Astrocyte of the spinal cord (primary cell): ENCODE measurements at regions not wholly inside any gene's neighbourhood (a gene's known extent, or its start where the extent isn't known, plus 50 kb on each side); places are given as distances from the start of the nearest gene placed in this dataset.

ENCODE experiments used
- DNase-seq: peaks from one replicate; pipeline ENCODE4 v3.0.0; 2011; ENCODE audit warnings: low read depth, low spot score
- H3K4me3 ChIP-seq: 2 replicates; pipeline ENCODE4 v1.5.1; 2011; ENCODE audit warnings: low read depth, mild to moderate bottlenecking, low read length, moderate library complexity
- in situ Hi-C: cut with HindIII; loops from 2 replicates; pipeline ENCODE4 v1.10.0; 2017; ENCODE audit warnings: low sequenced_read_pairs
- TF ChIP-seq, protein P1 (sequence below): IDR thresholded peaks from 2 replicates; pipeline ENCODE4 v1.5.1; 2012; ENCODE audit warnings: low read depth, mild to moderate bottlenecking, low read length, inconsistent platforms

DNA sequence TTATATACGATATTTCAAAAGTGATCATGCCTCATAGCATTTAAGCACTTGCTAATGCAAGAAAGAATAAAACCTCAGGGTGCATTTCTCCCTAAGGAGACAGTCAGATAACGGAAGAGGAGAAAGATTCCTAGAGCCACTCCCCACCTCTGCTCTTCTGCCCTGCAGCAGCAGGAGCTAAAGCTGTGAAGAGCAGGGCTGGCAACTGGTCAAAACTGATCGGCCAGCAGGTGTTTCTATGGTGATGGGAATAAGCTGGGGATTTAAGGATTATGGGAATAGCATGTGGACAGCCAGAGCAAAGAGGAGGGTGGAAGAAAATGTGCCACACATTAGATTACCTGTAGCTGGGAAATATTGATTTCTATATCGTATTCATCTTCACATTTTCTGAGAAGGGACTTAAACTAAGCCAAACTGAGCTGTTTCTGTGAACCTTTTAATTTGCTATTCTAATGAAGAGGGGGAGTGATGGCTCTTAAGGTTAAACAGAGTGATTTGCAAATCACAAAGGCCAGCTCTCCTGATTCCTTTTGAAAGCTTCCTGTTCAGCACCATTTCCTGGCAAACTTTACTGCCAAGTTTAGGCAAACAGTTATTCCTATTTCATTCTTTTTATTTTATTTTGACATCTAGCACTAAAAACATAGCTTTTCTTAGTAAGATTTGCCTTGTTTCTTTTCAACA is 268.9 kb upstream of the PFKP start:
- no peak for DNase-seq
- in situ Hi-C loops = no loop called here

DNA sequence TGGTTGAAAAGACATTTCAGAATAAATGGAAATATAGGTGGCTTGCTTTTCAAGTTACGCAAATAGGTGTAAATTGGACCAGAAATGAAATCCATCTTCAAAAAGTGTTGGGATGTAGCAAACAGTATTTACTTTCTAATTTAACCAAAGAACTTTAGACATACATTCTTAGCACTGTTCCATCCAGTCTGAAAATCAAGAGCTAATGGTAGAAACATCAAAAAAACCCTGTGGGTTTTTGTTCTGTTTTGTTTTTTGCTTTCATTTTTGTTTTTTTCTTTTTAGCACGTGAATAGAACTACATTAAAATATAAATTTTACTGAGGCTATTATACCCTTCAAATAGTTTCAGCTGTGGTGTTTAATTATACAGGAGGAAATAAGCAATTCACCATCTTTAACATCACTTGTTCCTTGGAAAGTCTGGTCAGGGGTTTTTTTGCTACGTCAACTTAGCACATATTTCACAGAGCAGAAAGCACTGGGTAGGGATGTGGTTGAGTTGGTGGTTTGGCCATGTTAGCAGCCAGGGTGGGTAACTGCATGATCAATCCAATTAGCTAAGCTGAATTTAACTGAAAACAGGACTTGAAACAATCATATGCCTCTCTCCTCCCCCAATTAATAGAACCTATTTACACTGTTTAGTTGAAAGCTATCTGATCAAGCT is 275.4 kb upstream of the PFKP start:
- TF ChIP-seq, protein P1, sequence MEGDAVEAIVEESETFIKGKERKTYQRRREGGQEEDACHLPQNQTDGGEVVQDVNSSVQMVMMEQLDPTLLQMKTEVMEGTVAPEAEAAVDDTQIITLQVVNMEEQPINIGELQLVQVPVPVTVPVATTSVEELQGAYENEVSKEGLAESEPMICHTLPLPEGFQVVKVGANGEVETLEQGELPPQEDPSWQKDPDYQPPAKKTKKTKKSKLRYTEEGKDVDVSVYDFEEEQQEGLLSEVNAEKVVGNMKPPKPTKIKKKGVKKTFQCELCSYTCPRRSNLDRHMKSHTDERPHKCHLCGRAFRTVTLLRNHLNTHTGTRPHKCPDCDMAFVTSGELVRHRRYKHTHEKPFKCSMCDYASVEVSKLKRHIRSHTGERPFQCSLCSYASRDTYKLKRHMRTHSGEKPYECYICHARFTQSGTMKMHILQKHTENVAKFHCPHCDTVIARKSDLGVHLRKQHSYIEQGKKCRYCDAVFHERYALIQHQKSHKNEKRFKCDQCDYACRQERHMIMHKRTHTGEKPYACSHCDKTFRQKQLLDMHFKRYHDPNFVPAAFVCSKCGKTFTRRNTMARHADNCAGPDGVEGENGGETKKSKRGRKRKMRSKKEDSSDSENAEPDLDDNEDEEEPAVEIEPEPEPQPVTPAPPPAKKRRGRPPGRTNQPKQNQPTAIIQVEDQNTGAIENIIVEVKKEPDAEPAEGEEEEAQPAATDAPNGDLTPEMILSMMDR = no peak
- no peak for DNase-seq
- H3K4me3 ChIP-seq = no peak overlapping the region
- in situ Hi-C loops = no loop called here

More for the DNA sequence above, 268.9 kb upstream of the PFKP start:
- no peak overlapping the region for H3K4me3 ChIP-seq
- TF ChIP-seq, protein P1 = no peak

DNA sequence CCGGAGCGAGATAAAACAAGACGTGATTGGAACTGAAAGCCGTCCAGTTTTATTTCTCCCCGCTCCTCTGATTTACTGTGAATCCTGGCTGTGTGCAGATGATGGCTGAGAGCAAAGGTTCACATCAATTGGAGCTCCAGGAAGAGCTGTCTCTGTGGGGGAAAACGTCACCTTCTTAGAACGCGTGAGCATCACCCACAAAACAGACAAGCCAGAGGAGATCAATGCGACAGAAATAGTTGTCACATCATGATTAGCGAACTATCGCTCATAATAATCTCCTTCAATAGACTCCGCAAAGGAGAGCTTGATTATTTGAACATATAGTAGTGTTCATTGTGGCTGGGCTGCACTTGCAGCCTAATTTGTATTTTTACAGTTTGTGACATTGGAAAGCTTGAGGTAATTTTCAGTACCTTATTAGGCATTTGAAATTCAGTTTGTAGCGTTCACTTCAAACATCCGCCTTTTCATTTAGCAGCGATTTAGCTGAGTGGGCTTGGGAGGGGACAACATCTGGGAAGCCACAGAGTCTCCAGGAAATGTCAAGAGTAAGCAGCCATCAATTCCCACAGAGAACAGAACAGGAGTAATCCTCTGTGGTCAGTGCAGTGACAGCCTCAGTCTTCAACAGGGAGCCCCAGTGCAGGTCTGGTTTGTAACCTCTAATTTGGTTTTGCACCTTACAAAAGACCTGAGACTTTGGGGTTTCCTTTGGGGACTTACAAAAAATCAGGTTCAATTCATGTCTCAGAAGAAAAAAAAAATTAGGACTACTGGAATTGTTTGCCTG is 276.8 kb upstream of the PFKP start:
- in situ Hi-C loops = no loop called here
- no peak overlapping the region for H3K4me3 ChIP-seq
- no peak for DNase-seq
- TF ChIP-seq, protein P1 = no peak

DNA sequence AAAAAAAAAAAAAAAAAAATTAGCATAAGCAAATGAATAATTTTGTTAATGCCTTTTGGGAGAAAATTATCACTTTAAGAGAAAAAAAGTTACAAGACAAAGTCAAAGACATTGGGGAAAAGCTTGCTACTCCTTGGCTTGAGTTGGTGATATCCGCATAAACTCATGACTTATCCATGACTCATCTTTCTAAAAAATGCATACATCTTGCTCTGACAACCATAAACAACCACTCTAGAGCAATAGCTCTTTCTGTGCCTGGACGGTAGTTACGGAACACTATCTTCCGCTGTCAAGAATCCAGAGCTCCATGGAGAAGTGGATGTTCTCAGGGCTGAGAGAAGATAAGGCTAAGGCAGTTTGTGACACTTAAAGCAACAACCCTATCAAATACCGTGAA is 281.1 kb upstream of the PFKP start:
- TF ChIP-seq, protein P1 = no peak
- H3K4me3 ChIP-seq = no peak overlapping the region
- no peak for DNase-seq
- in situ Hi-C loops = no loop called here

DNA sequence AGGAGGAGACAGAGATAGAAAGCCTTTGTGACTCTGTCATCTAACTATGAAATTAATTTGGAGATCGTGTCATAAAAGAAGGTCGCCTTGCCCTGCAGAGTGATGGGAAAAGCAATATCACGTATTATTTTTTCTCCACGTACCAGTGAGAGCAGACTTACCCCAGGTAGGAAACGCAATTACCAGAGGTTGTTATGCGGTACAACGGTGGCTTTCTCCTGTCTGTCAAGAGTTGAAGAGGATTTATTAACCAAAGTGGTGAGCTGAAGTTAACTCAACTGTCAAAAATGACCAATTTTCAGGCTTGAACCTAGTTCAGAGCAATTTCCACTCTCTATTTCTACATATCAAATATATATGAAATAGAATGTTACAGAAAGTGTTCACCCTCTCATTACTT is 282.6 kb upstream of the PFKP start:
- no peak overlapping the region for H3K4me3 ChIP-seq
- TF ChIP-seq, protein P1 = no peak
- DNase-seq = no peak
- in situ Hi-C loops = no loop called here

DNA sequence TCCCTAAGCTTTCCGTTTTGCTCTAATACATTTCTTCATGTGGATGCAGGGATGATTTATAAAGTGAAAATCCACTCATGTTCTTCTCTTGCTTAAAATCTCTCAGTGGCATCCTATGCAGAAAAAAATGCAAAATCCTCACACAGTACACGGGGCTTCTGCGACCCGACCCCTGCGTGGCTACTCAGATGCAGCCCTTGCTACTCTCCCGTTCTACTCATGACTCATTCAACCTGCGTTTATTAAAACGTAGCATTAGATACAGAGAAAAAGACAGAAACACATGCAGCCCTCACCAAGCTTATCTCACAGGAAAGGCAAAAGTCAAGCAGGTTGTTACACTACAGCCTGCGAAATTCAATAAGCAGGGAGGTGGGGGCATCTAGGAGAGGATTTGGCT is 284.4 kb upstream of the PFKP start:
- TF ChIP-seq, protein P1 = no peak
- in situ Hi-C loops = no loop called here

More for the DNA sequence above, 284.4 kb upstream of the PFKP start:
- no peak overlapping the region for H3K4me3 ChIP-seq
- no peak for DNase-seq
